PFSK-1 (cell line): ENCODE measurements at regions not wholly inside any gene's neighbourhood (a gene's known extent, or its start where the extent isn't known, plus 50 kb on each side); places are given as distances from the start of the nearest gene placed in this dataset.

Source experiments
- FOXP2 ChIP-seq: optimal IDR thresholded peaks from 2 replicates; pipeline ENCODE3; 2011; ENCODE audit warnings: borderline replicate concordance, control low read depth, inconsistent platforms; ENCODE audit not compliant: insufficient read depth; ENCODE audit errors: extremely low read length, extremely low read depth
- POLR2AphosphoS5 ChIP-seq: IDR thresholded peaks from 2 replicates; pipeline ENCODE4 v1.6.1; 2012; ENCODE audit warnings: low read depth, mild to moderate bottlenecking, control low read depth, low read length, moderate library complexity
- REST ChIP-seq, 2 experiments: IDR thresholded peaks; 2 replicates each; pipeline versions ENCODE4 v1.6.1 to v1.8.0; 2011 to 2012; ENCODE audit warnings: low read depth in 2 of 2, low read length in 2 of 2, control low read depth in 1 of 2, inconsistent platforms in 1 of 2, mild to moderate bottlenecking in 1 of 2, moderate library complexity in 1 of 2; ENCODE audit not compliant: insufficient read depth in 1 of 2
- SIN3A ChIP-seq: IDR thresholded peaks from 2 replicates; pipeline ENCODE4 v1.6.1; 2012; ENCODE audit warnings: mild to moderate bottlenecking, low read length, moderate library complexity, borderline replicate concordance; ENCODE audit not compliant: insufficient read depth
- TAF1 ChIP-seq: IDR thresholded peaks from 2 replicates; pipeline ENCODE4 v1.6.1; 2012; ENCODE audit warnings: low read length, control low read depth, borderline replicate concordance; ENCODE audit not compliant: insufficient read depth

- TF ChIP-seq TAF1 (no peak), REST (IDR thresholded peaks at IDR 0.05; ENCODE audit: insufficient read depth in 1 of 2, low read depth in 2 of 2, low read length in 2 of 2) (no peak), SIN3A (no peak), FOXP2 (no peak), POLR2AphosphoS5 (no peak)
These were observed 239.9 kb upstream of the CELF2 start for GRCh38 chr10:10777723-10778122.

- no peak for TF ChIP-seq REST (IDR thresholded peaks at IDR 0.05; ENCODE audit: insufficient read depth in 1 of 2, low read depth in 2 of 2, low read length in 2 of 2)
- TF ChIP-seq POLR2AphosphoS5: no peak
- no peak for TF ChIP-seq SIN3A
These were observed 238.7 kb upstream of the CELF2 start for GRCh38 chr10:10778959-10779358.

DNA sequence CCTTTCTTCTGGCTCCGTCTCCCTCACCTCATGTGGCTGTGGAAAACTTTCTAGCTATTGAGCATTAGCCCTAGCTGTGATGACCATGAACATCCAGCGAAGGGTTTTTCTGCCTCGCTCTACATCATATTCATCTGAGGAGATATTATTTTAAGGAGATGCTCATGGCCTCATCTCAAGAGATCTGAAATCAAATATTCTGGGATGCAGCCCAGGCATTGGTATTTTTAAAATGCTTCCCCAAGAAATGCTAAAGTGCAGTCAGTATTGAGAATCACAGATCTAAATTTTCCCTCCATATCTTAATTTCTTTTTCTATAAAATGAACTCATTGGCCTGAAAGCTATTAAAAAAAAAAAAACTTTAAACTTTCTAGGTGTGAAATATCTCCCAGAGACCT lies 238.2 kb upstream of the CELF2 start:
- TF ChIP-seq FOXP2 (no peak), REST (IDR thresholded peaks at IDR 0.05; ENCODE audit: insufficient read depth in 1 of 2, low read depth in 2 of 2, low read length in 2 of 2) (no peak), SIN3A (no peak), POLR2AphosphoS5 (no peak), TAF1 (no peak)

GRCh38 chr10:10780746-10781145 lies 236.9 kb upstream of the CELF2 start:
- TF ChIP-seq TAF1 (no peak), REST (IDR thresholded peaks at IDR 0.05; ENCODE audit: insufficient read depth in 1 of 2, low read depth in 2 of 2, low read length in 2 of 2) (no peak), POLR2AphosphoS5 (no peak), FOXP2 (no peak), SIN3A (no peak)

GRCh38 chr10:10782603-10783002 lies 235.1 kb upstream of the CELF2 start:
- TF ChIP-seq REST (IDR thresholded peaks at IDR 0.05; ENCODE audit: insufficient read depth in 1 of 2, low read depth in 2 of 2, low read length in 2 of 2): no peak
- TF ChIP-seq POLR2AphosphoS5: no peak
- TF ChIP-seq FOXP2: no peak
- no peak for TF ChIP-seq TAF1
- TF ChIP-seq SIN3A: no peak
